ENCODE measurements at regions not wholly inside any gene's neighbourhood (a gene's known extent, or its start where the extent isn't known, plus 50 kb on each side); places are given as distances from the start of the nearest gene placed in this dataset.

- Histone ChIP-seq H3F3A (ENCODE audit: control insufficient read depth, insufficient read depth) (no peaks in the 10 kb centered on the region), H3K36me3 (ENCODE audit: control insufficient read depth, low read length) (no peaks in the 10 kb centered on the region), H4K20me1 (ENCODE audit: control insufficient read depth, insufficient read depth, low read depth, low read length) (no peaks in the 10 kb centered on the region), H3K4me1 (ENCODE audit: control insufficient read depth, low read length) (no peaks in the 10 kb centered on the region), H3K27me3 (ENCODE audit: control insufficient read depth, low read length) (no peaks in the 10 kb centered on the region), H3K27ac (ENCODE audit: low read depth, low read length) (no peak overlapping the region), H3K9me3 (ENCODE audit: control insufficient read depth, insufficient read depth, low read length) (no peaks in the 10 kb centered on the region), H3K4me3 (ENCODE audit: low read length) (no peak overlapping the region), H3K79me2 (ENCODE audit: control insufficient read depth, low read length) (no peaks in the 10 kb centered on the region), H3K9me2 (replicated peaks; ENCODE audit: control insufficient read depth, low read length) (no peaks in the 10 kb centered on the region), H3K4me2 (ENCODE audit: low read length) (no peak overlapping the region)
- no peak for TF ChIP-seq EZH2phosphoT487 (IDR thresholded peaks at IDR 0.05; ENCODE audit: borderline replicate concordance, low read length)
- no peak for TF ChIP-seq CTCF (IDR thresholded peaks at IDR 0.05; ENCODE audit: low read depth, low read length, poor library complexity, severe bottlenecking)
Measured at GRCh38 chr15:95405447-95405846, 925.1 kb upstream of the NR2F2 start.

GRCh38 chr15:95407534-95407933 is 923.0 kb upstream of the NR2F2 start:
- Histone ChIP-seq H3K4me2 (ENCODE audit: low read length) (no peak overlapping the region), H3K4me1 (ENCODE audit: control insufficient read depth, low read length) (no peaks in the 10 kb centered on the region), H3F3A (ENCODE audit: control insufficient read depth, insufficient read depth) (no peaks in the 10 kb centered on the region), H4K20me1 (ENCODE audit: control insufficient read depth, insufficient read depth, low read depth, low read length) (no peaks in the 10 kb centered on the region), H3K79me2 (ENCODE audit: control insufficient read depth, low read length) (no peaks in the 10 kb centered on the region), H3K27ac (ENCODE audit: low read depth, low read length) (no peak overlapping the region), H3K27me3 (ENCODE audit: control insufficient read depth, low read length) (no peaks in the 10 kb centered on the region), H3K9me2 (replicated peaks; ENCODE audit: control insufficient read depth, low read length) (no peaks in the 10 kb centered on the region), H3K9me3 (ENCODE audit: control insufficient read depth, insufficient read depth, low read length) (no peaks in the 10 kb centered on the region), H3K4me3 (ENCODE audit: low read length) (no peak overlapping the region), H3K36me3 (ENCODE audit: control insufficient read depth, low read length) (no peaks in the 10 kb centered on the region)
- TF ChIP-seq CTCF (IDR thresholded peaks at IDR 0.05; ENCODE audit: low read depth, low read length, poor library complexity, severe bottlenecking) (no peak), EZH2phosphoT487 (IDR thresholded peaks at IDR 0.05; ENCODE audit: borderline replicate concordance, low read length) (no peak)

- H3K4me1 ChIP-seq (ENCODE audit: control insufficient read depth, low read length): no peaks in the 10 kb centered on the region
- H3K79me2 ChIP-seq (ENCODE audit: control insufficient read depth, low read length): no peaks in the 10 kb centered on the region
- H3K4me3 ChIP-seq (ENCODE audit: low read length): no peak overlapping the region
- no peaks in the 10 kb centered on the region for H4K20me1 ChIP-seq (ENCODE audit: control insufficient read depth, insufficient read depth, low read depth, low read length)
- H3K36me3 ChIP-seq (ENCODE audit: control insufficient read depth, low read length): no peaks in the 10 kb centered on the region
- TF ChIP-seq EZH2phosphoT487 (IDR thresholded peaks at IDR 0.05; ENCODE audit: borderline replicate concordance, low read length): no peak
- no peak for TF ChIP-seq CTCF (IDR thresholded peaks at IDR 0.05; ENCODE audit: low read depth, low read length, poor library complexity, severe bottlenecking)
- no peaks in the 10 kb centered on the region for H3F3A ChIP-seq (ENCODE audit: control insufficient read depth, insufficient read depth)
- no peak overlapping the region for H3K27ac ChIP-seq (ENCODE audit: low read depth, low read length)
- no peaks in the 10 kb centered on the region for H3K9me3 ChIP-seq (ENCODE audit: control insufficient read depth, insufficient read depth, low read length)
- H3K9me2 ChIP-seq (replicated peaks; ENCODE audit: control insufficient read depth, low read length): no peaks in the 10 kb centered on the region
- H3K27me3 ChIP-seq (ENCODE audit: control insufficient read depth, low read length): no peaks in the 10 kb centered on the region
- H3K4me2 ChIP-seq (ENCODE audit: low read length): no peak overlapping the region
Measured at GRCh38 chr15:95409211-95409610, 921.3 kb upstream of the NR2F2 start.

Measured in DOHH2 (cell line).